RWPE2 (cell line): ENCODE measurements at regions not wholly inside any gene's neighbourhood (a gene's known extent, or its start where the extent isn't known, plus 50 kb on each side); places are given as distances from the start of the nearest gene placed in this dataset.

Experiments
- ATAC-seq: fragments of 200-7000 bp; cut with Tn5 transposase; 3 replicates; pipeline ENCODE4 v1.9.1; 2021; ENCODE audit warnings: low read depth
- DNase-seq: peaks from one replicate; pipeline ENCODE4 v3.0.0-alpha.2; 2020; ENCODE audit warnings: low spot score
- H3K27ac ChIP-seq: fragments of 450-650 bp; 2 replicates; pipeline ENCODE4 v1.5.1; 2017; ENCODE audit warnings: mild to moderate bottlenecking; ENCODE audit not compliant: poor library complexity, severe bottlenecking
- H3K27me3 ChIP-seq: fragments of 250-450 bp; sonication (Bioruptor Pico); 2 replicates; pipeline ENCODE4 v1.5.1; 2021; ENCODE audit warnings: mild to moderate bottlenecking, moderate library complexity; ENCODE audit not compliant: insufficient read depth, poor library complexity, severe bottlenecking
- H3K36me3 ChIP-seq: fragments of 250-450 bp; sonication (Bioruptor Pico); 2 replicates; pipeline ENCODE4 v1.5.1; 2020; ENCODE audit warnings: low read depth, mild to moderate bottlenecking, moderate library complexity
- H3K4me1 ChIP-seq: fragments of 250-450 bp; sonication (Bioruptor Pico); 2 replicates; pipeline ENCODE4 v1.5.1; 2021; ENCODE audit warnings: mild to moderate bottlenecking, moderate library complexity; ENCODE audit not compliant: insufficient read depth, poor library complexity, severe bottlenecking
- H3K4me3 ChIP-seq: fragments of 250-450 bp; sonication (Bioruptor Pico); 2 replicates; pipeline ENCODE4 v1.5.1; 2021; ENCODE audit warnings: mild to moderate bottlenecking, moderate library complexity; ENCODE audit not compliant: severe bottlenecking
- H3K9me3 ChIP-seq: fragments of 250-450 bp; sonication (Bioruptor Pico); 2 replicates; pipeline ENCODE4 v1.5.1; 2021; ENCODE audit warnings: mild to moderate bottlenecking, moderate library complexity; ENCODE audit not compliant: severe bottlenecking
- CTCF ChIP-seq: fragments of 450-650 bp; IDR thresholded peaks from one replicate; pipeline ENCODE4 v1.5.1; 2017; ENCODE audit warnings: mild to moderate bottlenecking, moderate library complexity; ENCODE audit not compliant: poor library complexity, severe bottlenecking

- Histone ChIP-seq H3K27me3 (no peaks in the 10 kb centered on the region), H3K4me3 (no peak overlapping the region), H3K36me3 (no peaks in the 10 kb centered on the region), H3K9me3 (no peaks in the 10 kb centered on the region), H3K27ac (no peak overlapping the region), H3K4me1 (no peaks in the 10 kb centered on the region)
- peak; percentile 12 for TF ChIP-seq CTCF
- DNase-seq (no peak), ATAC-seq (no peak)
These were observed 993.8 kb downstream of the GBE1 start for GRCh38 chr3:80767604-80768003.

GRCh38 chr3:80754969-80755368, 987.2 kb upstream of the ROBO1 start:
- no peak overlapping the region for H3K27ac ChIP-seq
- DNase-seq, result no peak
- no peak for TF ChIP-seq CTCF
- H3K4me3 ChIP-seq, result no peak overlapping the region
- H3K9me3 ChIP-seq, result no peaks in the 10 kb centered on the region
- H3K36me3 ChIP-seq, result no peaks in the 10 kb centered on the region
- H3K4me1 ChIP-seq, result no peaks in the 10 kb centered on the region
- ATAC-seq, result no peak
- H3K27me3 ChIP-seq, result no peaks in the 10 kb centered on the region

- H3K4me1 ChIP-seq, result no peaks in the 10 kb centered on the region
- peaks cover 3% of the 10 kb centered on the region for H3K27me3 ChIP-seq
- H3K9me3 ChIP-seq, result no peaks in the 10 kb centered on the region
- ATAC-seq, result no peak
- DNase-seq, result no peak
- no peaks in the 10 kb centered on the region for H3K36me3 ChIP-seq
- H3K27ac ChIP-seq, result no peak overlapping the region
- H3K4me3 ChIP-seq, result no peak overlapping the region
- no peak for TF ChIP-seq CTCF
These were observed 985.2 kb upstream of the ROBO1 start for GRCh38 chr3:80753021-80753420.

- H3K4me3 ChIP-seq, result no peak overlapping the region
- ATAC-seq (no peak), DNase-seq (no peak)
- TF ChIP-seq CTCF, result no peak
- no peak overlapping the region for H3K27ac ChIP-seq
- H3K27me3 ChIP-seq, result peaks cover 4% of the 10 kb centered on the region
- no peaks in the 10 kb centered on the region for H3K9me3 ChIP-seq
- H3K36me3 ChIP-seq, result no peaks in the 10 kb centered on the region
- H3K4me1 ChIP-seq, result no peaks in the 10 kb centered on the region
These were observed 982.8 kb upstream of the ROBO1 start for GRCh38 chr3:80750637-80751036.

GRCh38 chr3:80734920-80735319, 967.1 kb upstream of the ROBO1 start:
- Histone ChIP-seq H3K4me1 (no peaks in the 10 kb centered on the region), H3K27me3 (no peaks in the 10 kb centered on the region), H3K27ac (no peak overlapping the region), H3K4me3 (no peak overlapping the region), H3K9me3 (no peaks in the 10 kb centered on the region), H3K36me3 (no peaks in the 10 kb centered on the region)
- TF ChIP-seq CTCF, result no peak
- DNase-seq (no peak), ATAC-seq (no peak)
